Middle frontal gyrus (tissue), 1 donor: ENCODE measurements at regions not wholly inside any gene's neighbourhood (a gene's known extent, or its start where the extent isn't known, plus 50 kb on each side); places are given as distances from the start of the nearest gene placed in this dataset.
A peak's percentile ranks its signal among the peaks of the same experiment; 100 is the strongest.
"Not testable (repeated sequence)": the region's sequence is repeated elsewhere in the genome, so short reads cannot be mapped to it uniquely, and the experiment has no call there.

Source experiments
- DNase-seq: peaks from one replicate; pipeline ENCODE4 v3.0.0-alpha.2; 2015; ENCODE audit warnings: low spot score; ENCODE audit errors: extremely low spot score

GRCh38 chr2:175769200-175769599 is 232.9 kb downstream of the LNPK start:
- DNase-seq, result no peak

GRCh38 chr2:175766880-175767279 is 235.2 kb downstream of the LNPK start:
- no peak for DNase-seq

GRCh38 chr2:175755656-175756386 is 246.2 kb downstream of the LNPK start:
- no peak for DNase-seq

- DNase-seq, result no peak
These were observed 246.9 kb downstream of the LNPK start for GRCh38 chr2:175755169-175755568.

- DNase-seq, result no peak
These were observed 251.9 kb downstream of the LNPK start for GRCh38 chr2:175750195-175750594.

- DNase-seq, result no peak
These were observed 256.2 kb downstream of the LNPK start for GRCh38 chr2:175745911-175746310.

DNA sequence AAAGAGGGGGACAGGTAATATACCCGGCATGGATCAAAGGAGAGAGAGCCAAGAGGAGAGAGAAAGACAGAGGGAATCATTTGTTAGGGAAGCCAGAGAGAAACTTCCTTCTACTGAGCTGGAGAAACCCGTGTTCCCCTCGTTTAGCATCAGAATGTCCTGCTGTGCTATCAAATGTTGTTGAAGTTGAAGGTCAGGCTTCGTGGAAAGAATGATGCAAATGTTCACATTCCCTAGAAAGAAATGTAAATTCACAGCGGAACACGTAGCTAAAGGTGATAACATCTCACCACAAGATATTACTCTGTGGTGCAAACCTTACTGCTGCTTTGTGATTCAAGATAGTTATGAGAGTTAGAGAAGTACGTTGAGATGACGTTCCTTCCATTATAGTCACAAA is 258.1 kb downstream of the LNPK start:
- DNase-seq, result no peak

- no peak for DNase-seq
These were observed 259.1 kb downstream of the LNPK start for GRCh38 chr2:175743011-175743410.

DNA sequence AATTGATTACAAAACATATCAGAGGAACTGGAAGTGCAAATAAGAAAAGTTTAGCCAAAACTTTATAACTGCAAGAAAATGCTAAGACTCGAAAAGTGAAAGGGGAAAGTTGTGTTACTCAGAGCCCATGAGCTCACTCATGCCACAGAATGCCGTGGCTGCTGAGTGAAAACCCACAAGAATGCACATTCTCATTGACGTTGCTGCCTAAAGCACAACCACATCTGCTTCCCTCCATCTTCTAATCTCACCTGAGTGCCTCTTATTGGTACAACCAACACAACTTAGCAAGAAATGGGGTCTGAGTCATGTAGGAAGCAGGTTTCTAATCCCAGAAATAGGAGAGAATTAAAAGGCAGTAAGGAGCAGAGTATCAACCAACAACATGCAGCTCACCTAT is 259.7 kb downstream of the LNPK start:
- no peak for DNase-seq

DNA sequence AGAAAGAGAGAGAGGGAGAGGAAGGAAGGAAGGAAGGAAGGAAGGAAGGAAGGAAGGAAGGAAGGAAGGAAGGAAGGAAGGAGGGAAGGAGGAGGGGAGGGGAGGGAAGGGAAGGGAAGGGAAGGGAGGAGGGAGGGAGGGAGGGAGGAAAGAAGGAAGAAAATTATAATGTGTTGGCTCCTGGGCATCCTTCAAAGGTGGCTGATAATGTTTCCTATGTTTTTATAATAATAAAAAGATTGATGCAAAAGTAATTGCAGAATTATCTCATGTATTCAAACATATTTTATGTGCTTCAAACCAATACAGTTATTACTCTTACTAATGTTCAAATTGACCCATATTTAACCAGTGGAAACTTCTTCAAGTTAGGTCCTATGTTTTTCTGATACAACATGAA is 260.9 kb downstream of the LNPK start:
- no peak for DNase-seq

DNA sequence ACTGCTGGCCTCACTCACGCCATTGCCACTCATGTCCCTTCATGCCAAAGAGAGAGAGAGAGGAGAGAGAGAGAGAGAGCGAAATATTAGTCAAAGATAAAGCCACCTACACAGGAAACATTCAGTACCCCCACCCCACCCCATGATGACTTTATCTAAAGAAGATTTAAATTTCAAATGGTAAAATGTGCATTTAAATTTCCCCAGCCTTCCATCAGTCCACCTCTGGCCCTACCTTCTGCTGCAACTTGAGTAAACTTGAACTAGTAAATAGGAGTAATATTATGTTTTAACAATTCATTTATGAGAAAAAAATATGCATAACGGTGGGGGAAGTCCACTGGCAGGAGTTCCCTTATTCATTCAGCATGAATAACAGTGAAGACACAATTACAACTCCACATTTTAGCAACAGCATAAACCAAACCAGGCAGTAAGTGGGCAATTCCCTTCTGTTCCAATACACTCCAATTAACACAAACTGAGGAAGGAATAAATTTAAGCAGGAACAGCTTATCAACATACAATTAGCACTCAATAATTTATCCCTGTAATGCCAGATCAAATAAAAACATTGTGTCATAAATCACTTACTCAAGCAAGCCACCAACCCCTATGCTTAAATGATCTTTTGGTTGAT is 264.2 kb downstream of the LNPK start:
- no peak for DNase-seq

DNA sequence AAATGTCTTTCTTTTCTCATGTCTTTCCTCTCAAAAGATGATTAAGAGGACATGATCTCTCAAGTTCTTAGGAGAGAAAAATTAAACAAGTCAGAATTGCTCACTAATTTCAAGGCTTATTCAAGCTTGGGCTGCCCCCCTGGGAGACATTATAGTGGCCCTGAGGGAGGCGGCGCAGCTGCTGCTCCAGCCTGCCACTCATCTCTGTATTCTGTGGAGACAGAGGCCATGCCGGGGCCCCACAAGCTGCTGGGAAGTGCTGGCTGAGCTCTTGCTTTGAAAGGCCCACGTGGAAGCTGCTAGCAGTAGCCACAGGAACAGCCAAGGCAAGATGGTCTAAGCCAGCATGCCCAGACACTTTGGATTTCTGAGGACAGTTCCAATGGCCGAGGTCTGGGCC is 267.4 kb downstream of the LNPK start:
- no peak for DNase-seq

GRCh38 chr2:175732531-175732930 is 269.5 kb downstream of the LNPK start:
- no peak for DNase-seq

- DNase-seq, result no peak
These were observed 272.0 kb downstream of the LNPK start for GRCh38 chr2:175730050-175730449.

- no peak for DNase-seq
These were observed 272.9 kb downstream of the LNPK start for GRCh38 chr2:175729049-175729706.

GRCh38 chr2:175728032-175728431 is 274.0 kb downstream of the LNPK start:
- no peak for DNase-seq

DNA sequence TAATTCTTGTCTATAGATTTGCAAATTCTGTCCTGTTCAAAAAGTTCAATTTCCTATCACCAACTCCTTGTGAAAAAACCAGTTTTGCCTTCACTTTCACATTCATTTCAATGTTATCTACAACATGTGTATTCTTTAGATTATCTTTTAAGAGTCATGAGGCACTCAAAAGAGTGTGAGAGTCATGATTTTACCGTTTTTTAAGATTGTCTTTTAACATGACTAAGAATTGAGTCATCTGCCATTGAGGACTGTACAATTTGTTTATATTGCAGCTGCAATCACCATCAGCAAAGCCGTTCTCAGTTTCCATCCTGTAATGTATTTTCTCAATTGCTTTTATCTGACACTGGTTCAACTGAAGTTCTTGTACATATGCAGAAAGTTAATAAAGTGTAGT is 275.8 kb downstream of the LNPK start:
- no peak for DNase-seq

DNA sequence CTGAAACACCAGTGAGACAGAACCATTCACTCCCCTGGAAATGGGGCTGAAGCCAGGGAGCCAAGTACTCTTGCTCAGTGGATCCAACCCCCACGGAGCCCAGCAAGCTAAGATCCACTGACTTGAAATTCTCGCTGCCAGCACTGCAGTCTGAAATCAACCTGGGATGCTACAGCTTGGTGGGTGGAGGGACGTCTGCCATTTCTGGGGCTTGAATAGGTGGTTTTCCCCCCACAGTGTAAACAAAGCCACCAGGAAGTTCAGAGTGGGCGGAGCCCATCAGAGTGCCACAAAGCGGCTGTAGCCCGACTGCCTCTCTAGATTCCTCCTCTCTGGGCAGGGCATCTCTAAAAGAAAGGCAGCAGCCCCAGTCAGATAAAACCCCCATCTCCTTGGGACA is 292.8 kb downstream of the LNPK start:
- no peak for DNase-seq

DNA sequence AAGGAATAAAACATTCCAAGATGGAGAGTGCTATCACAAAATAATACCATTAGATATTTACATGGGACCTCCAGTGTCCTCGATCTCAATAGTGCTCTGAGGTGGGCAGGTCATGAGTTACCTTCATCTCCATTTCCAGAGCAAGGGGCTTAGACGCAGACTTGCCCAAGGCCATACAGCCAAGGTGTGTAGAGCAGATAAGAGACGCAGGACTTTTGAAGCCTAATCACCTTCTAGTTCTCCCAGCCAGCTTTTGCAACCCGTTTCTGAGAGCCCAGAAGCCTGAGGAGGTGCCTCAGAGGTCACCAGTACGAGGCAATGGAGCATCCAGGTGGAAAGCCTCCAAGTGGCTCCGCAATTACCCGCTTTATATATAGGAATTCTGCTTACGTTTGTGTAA is 294.7 kb downstream of the LNPK start:
- no peak for DNase-seq

DNA sequence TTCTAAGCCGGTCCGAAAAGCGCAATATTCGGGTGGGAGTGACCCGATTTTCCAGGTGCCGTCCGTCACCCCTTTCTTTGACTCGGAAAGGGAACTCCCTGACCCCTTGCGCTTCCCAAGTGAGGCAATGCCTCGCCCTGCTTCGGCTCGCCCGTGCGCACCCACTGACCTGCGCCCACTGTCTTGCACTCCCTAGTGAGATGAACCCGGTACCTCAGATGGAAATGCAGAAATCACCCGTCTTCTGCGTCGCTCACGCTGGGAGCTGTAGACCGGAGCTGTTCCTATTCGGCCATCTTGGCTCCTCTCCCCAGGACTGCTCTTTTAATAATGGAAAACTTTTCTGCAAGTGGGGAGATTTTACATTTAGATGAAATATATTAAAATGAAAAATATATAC is 297.5 kb downstream of the LNPK start:
- not testable (repeated sequence) for DNase-seq

DNA sequence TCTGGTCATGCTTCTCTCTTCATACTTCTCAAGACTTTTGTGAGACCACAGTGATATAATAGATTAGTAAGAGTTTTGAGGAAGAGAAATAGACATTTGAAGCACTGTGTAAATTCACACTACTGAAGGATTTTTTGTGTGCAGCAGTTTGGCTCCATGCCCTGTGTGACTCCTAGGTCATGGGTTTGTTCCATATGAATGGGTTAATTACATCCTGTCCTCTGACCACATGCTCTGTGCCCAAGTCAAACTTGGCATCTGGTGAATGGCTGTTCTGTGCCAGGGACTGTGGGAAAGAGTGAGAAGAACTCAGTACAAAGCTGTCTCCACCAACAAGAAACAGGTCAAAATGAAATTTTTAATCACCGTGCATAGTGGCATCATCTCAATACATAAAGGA is 304.0 kb downstream of the LNPK start:
- DNase-seq, result no peak

GRCh38 chr2:175690113-175690837 is 311.8 kb downstream of the LNPK start:
- DNase-seq, result peak; percentile 65
